OCI-LY7 (cell line): ENCODE measurements at regions not wholly inside any gene's neighbourhood (a gene's known extent, or its start where the extent isn't known, plus 50 kb on each side); places are given as distances from the start of the nearest gene placed in this dataset.

ENCODE experiments used
- BruUV-seq: library from RNA; stranded (reverse); fragments of 400-500 nt; replicated peaks from 2 replicates; lab custom pipeline; 2021; lab: Mats Ljungman, UMichigan
- CTCF ChIA-PET: fragments of 300-600 bp; sonication (Branson Sonifier 250); formaldehyde crosslinking; loops from one replicate; lab custom pipeline; 2022; ENCODE audit warnings: antibody characterized with exemption; ENCODE audit not compliant: unreplicated experiment; lab: Charles Lee
- POLR2A ChIA-PET: fragments of 300-600 bp; sonication (Branson Sonifier 250); formaldehyde crosslinking; loops from one replicate; lab custom pipeline; 2022; ENCODE audit warnings: antibody characterized with exemption; lab: Charles Lee
- DNase-seq: peaks from one replicate; pipeline ENCODE4 v3.0.0-alpha.2; 2015; ENCODE audit warnings: low spot score
- H2AFZ ChIP-seq: fragments of 200-600 bp; sonication (generic), shearing (Covaris generic); 2 replicates; pipeline ENCODE4 v1.6.1; 2014; ENCODE audit warnings: mild to moderate bottlenecking, antibody characterized with exemption, low read length, moderate library complexity
- H3K27ac ChIP-seq: fragments of 200-600 bp; sonication (generic); 2 replicates; pipeline ENCODE4 v1.5.1; 2014; ENCODE audit warnings: mixed run types, low read depth, mild to moderate bottlenecking, moderate library complexity, low read length, inconsistent platforms; ENCODE audit not compliant: poor library complexity, severe bottlenecking
- H3K36me3 ChIP-seq: fragments of 200-600 bp; sonication (generic); 2 replicates; pipeline ENCODE4 v1.6.1; 2014; ENCODE audit warnings: mild to moderate bottlenecking, antibody characterized with exemption, low read length, moderate library complexity, mixed read lengths; ENCODE audit not compliant: insufficient read depth
- H3K4me1 ChIP-seq: fragments of 200-600 bp; sonication (generic); 2 replicates; pipeline ENCODE4 v1.5.1; 2014; ENCODE audit warnings: mild to moderate bottlenecking, low read length; ENCODE audit not compliant: insufficient read depth, poor library complexity, severe bottlenecking
- H3K4me2 ChIP-seq: fragments of 200-600 bp; sonication (generic); 2 replicates; pipeline ENCODE4 v1.6.1; 2014; ENCODE audit warnings: mild to moderate bottlenecking, low read length
- H3K4me3 ChIP-seq: fragments of 200-600 bp; sonication (generic); 2 replicates; pipeline ENCODE4 v1.5.1; 2014; ENCODE audit warnings: mild to moderate bottlenecking, low read depth, low read length; ENCODE audit not compliant: poor library complexity, severe bottlenecking
- H3K79me2 ChIP-seq: fragments of 200-600 bp; sonication (generic); 2 replicates; pipeline ENCODE4 v1.6.1; 2016; ENCODE audit warnings: low read depth, mild to moderate bottlenecking, low read length, moderate library complexity, mixed read lengths; ENCODE audit not compliant: insufficient read depth
- H3K9me2 ChIP-seq: fragments of 200-600 bp; sonication (generic); 2 replicates; pipeline ENCODE4 v1.6.1; 2016; ENCODE audit warnings: mild to moderate bottlenecking, low read length, mixed read lengths; ENCODE audit not compliant: insufficient read depth
- H3K9me3 ChIP-seq: fragments of 200-600 bp; sonication (generic); 2 replicates; pipeline ENCODE4 v1.6.1; 2014; ENCODE audit warnings: mild to moderate bottlenecking, mixed run types, low read length, mixed read lengths
- H4K20me1 ChIP-seq: fragments of 200-600 bp; sonication (generic); 2 replicates; pipeline ENCODE4 v1.6.1; 2014; ENCODE audit warnings: mild to moderate bottlenecking, antibody characterized with exemption, low read length, moderate library complexity, mixed read lengths; ENCODE audit not compliant: insufficient read depth
- EZH2phosphoT487 ChIP-seq: fragments of 200-600 bp; sonication (generic); IDR thresholded peaks from 2 replicates; pipeline ENCODE4 v1.6.1; 2018; ENCODE audit warnings: low read depth, borderline replicate concordance, mild to moderate bottlenecking, mixed run types, antibody characterized with exemption, low read length, moderate library complexity, mixed read lengths
- intact Hi-C: fragments of 100-400 bp; cut with micrococcal nuclease; formaldehyde crosslinking; loops from one replicate; pipeline ENCODE4 v1.10.0; 2022; ENCODE audit not compliant: unreplicated experiment
- TF ChIP-seq, protein P1 (sequence below): fragments of 200-600 bp; sonication (generic); conservative IDR thresholded peaks from 2 replicates; pipeline ENCODE4 v1.5.1; 2014; ENCODE audit warnings: mild to moderate bottlenecking, antibody characterized with exemption, low read length, moderate library complexity, mixed read lengths

DNA sequence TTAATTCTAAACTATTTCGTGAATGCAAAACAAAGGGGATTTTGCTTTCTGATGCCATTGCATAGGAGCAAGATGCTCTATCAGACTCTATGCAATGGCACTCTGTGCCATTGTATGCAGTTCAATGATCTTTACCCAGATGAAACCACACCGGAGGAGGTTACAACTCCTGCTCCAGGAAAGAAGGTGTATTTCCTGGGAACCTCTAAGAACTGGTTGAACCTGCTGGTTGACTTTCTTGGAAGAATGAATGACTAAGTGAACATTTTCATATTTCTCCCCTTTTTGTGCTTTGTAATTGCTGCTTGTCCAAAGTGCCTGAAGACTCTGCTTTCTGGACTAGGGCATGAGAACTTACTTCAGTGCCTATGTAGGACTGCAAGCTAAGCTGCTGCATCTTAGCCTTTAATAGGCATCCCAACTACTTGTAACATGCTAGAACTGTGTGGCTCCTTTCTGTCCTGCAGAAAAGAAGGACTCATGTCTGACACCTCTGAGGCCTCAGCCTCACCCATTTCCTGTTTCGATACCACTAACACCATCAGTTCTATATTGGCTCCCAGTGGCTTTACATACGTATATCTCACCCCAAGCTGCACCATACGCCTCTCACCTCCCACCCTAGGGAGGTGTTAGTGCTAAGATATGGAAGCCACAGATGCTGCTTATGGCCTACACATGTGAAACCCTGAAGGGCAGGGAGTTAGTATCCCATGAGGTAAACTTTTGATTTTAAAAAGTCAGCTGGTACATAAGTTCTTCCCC is 193.5 kb upstream of the CNOT2 start:
- H3K27ac ChIP-seq, result no peak overlapping the region
- peaks cover 40% of the 10 kb centered on the region for H3K4me1 ChIP-seq
- peak overlapping the region; percentile 32 for H3K4me2 ChIP-seq
- no peaks in the 10 kb centered on the region for H3K9me2 ChIP-seq
- CTCF ChIA-PET, result no interaction called here
- H3K9me3 ChIP-seq, result no peaks in the 10 kb centered on the region
- intact Hi-C loops, result loop anchor here (2.0 kb wide), 1 partner anchor 143 kb away; no protein-coding TSS in a partner anchor
- POLR2A ChIA-PET, result interaction anchor here (0.5 to 1.0 kb wide), 4 partner anchors 9 to 350 kb away, joined by 3 read pairs; no protein-coding TSS in a partner anchor
- no peaks in the 10 kb centered on the region for H3K79me2 ChIP-seq
- BruUV-seq, result no TSS peak
- H4K20me1 ChIP-seq, result no peaks in the 10 kb centered on the region
- no peak overlapping the region for H3K4me3 ChIP-seq
- TF ChIP-seq, protein P1, sequence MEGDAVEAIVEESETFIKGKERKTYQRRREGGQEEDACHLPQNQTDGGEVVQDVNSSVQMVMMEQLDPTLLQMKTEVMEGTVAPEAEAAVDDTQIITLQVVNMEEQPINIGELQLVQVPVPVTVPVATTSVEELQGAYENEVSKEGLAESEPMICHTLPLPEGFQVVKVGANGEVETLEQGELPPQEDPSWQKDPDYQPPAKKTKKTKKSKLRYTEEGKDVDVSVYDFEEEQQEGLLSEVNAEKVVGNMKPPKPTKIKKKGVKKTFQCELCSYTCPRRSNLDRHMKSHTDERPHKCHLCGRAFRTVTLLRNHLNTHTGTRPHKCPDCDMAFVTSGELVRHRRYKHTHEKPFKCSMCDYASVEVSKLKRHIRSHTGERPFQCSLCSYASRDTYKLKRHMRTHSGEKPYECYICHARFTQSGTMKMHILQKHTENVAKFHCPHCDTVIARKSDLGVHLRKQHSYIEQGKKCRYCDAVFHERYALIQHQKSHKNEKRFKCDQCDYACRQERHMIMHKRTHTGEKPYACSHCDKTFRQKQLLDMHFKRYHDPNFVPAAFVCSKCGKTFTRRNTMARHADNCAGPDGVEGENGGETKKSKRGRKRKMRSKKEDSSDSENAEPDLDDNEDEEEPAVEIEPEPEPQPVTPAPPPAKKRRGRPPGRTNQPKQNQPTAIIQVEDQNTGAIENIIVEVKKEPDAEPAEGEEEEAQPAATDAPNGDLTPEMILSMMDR, result no peak
- no peak for TF ChIP-seq EZH2phosphoT487
- no peaks in the 10 kb centered on the region for H3K36me3 ChIP-seq
- peak overlapping the region; percentile 74; the same call in 1 of the 2 replicates for H2AFZ ChIP-seq
- DNase-seq, result peak; percentile 26

DNA sequence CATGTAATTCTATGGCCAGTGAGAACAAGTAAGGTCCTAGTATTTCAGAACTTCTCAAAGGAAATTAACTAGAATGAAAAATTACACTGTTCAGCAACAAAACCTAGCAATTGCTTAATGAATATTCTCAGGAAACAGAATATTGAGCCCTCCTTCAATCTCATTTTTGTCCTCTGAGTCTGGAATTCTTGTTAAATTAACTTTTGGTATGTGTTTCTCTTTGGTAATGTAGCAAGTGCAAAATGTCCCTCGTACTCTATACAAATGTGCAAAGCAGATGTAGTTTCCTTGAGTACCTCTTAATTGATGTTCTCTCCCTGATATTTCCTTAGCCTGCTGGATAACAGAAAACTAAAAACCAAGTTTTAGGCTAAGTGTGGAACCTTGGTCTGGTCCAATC is 190.8 kb upstream of the CNOT2 start:
- Histone ChIP-seq H3K9me3 (no peaks in the 10 kb centered on the region), H3K9me2 (no peaks in the 10 kb centered on the region), H3K79me2 (no peaks in the 10 kb centered on the region), H3K4me1 (peaks cover 29% of the 10 kb centered on the region), H3K36me3 (no peaks in the 10 kb centered on the region), H3K4me3 (no peak overlapping the region), H4K20me1 (no peaks in the 10 kb centered on the region), H3K27ac (no peak overlapping the region), H3K4me2 (no peak overlapping the region), H2AFZ (no peak overlapping the region)
- BruUV-seq, result no TSS peak
- intact Hi-C loops, result no loop called here
- no peak for DNase-seq
- ChIA-PET CTCF (no interaction called here), POLR2A (no interaction called here)
- TF ChIP-seq, protein P1, result no peak
- no peak for TF ChIP-seq EZH2phosphoT487

DNA sequence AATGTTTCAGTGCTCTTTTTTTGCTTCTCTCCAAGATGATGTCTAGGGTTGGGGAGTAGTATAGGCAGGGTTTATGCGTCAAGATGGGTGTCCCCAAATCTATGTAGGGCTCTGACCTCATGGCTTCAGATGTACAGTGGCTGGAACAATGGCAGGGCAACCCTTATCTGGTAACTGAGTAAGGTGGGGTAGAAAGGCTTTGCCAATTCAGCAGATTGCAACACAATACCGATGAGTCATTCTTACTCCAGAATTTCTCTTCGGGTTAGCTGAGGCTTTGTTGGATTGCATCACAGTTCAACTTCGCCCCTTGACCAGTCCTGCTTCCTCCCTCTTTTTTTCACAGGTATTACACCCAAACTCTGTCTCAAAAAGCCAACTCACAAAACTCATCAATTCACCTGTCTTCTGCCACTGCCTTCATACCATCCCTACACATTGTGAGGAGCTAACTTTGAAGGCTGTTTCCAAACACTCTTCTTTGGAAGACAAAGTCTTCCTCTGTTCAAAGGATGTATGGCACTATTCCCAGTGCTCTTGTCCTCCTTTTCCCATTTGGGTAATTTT is 190.2 kb upstream of the CNOT2 start:
- BruUV-seq, result no TSS peak
- no peak overlapping the region for H2AFZ ChIP-seq
- intact Hi-C loops, result no loop called here

More for the DNA sequence above, 190.2 kb upstream of the CNOT2 start:
- POLR2A ChIA-PET, result interaction anchor here (0.6 kb wide), 1 partner anchor 1705 kb away, joined by 3 read pairs; no protein-coding TSS in a partner anchor
- Histone ChIP-seq H3K4me2 (no peak overlapping the region), H3K4me1 (peaks cover 24% of the 10 kb centered on the region), H3K9me3 (no peaks in the 10 kb centered on the region), H3K27ac (no peak overlapping the region), H3K4me3 (no peak overlapping the region), H4K20me1 (no peaks in the 10 kb centered on the region), H3K9me2 (no peaks in the 10 kb centered on the region), H3K36me3 (no peaks in the 10 kb centered on the region), H3K79me2 (no peaks in the 10 kb centered on the region)
- no peak for DNase-seq
- no peak for TF ChIP-seq EZH2phosphoT487
- TF ChIP-seq, protein P1, result no peak
- CTCF ChIA-PET, result no interaction called here
